Kidney (tissue), 13 donors: ENCODE measurements at regions not wholly inside any gene's neighbourhood (a gene's known extent, or its start where the extent isn't known, plus 50 kb on each side); places are given as distances from the start of the nearest gene placed in this dataset.

Experiments used
- DNase-seq, 5 donors: peaks; one replicate each; pipeline ENCODE4 v3.0.0-alpha.2; 2013 to 2020
- FAIRE-seq: peaks from 2 replicates; lab custom pipeline; 2012; peaks lifted over from hg19 to GRCh38; lab: Jason Lieb, UNC
- H3K27ac ChIP-seq, 2 donors: one replicate each; pipeline ENCODE4 v1.7.0; 2013; ENCODE audit warnings: low read depth in 2 of 2, low read length in 2 of 2, inconsistent platforms in 1 of 2
- H3K27me3 ChIP-seq: one replicate; pipeline ENCODE4 v1.7.1; 2013; ENCODE audit warnings: low read length, inconsistent platforms; ENCODE audit not compliant: control insufficient read depth, insufficient read depth
- H3K36me3 ChIP-seq, 3 donors: one replicate each; pipeline versions ENCODE4 v1.7.0 to v1.7.1; 2013; ENCODE audit warnings: low read length in 3 of 3, control low read depth in 1 of 3, inconsistent platforms in 1 of 3; ENCODE audit not compliant: insufficient read depth in 3 of 3, control insufficient read depth in 2 of 3
- H3K4me1 ChIP-seq, 3 donors: one replicate each; pipeline versions ENCODE4 v1.7.0 to v1.7.1; 2013; ENCODE audit warnings: low read length in 3 of 3, inconsistent platforms in 1 of 3, low read depth in 1 of 3; ENCODE audit not compliant: control insufficient read depth in 2 of 3, insufficient read depth in 2 of 3
- H3K4me3 ChIP-seq, 3 donors: one replicate each; pipeline versions ENCODE4 v1.7.0 to v1.8.1; 2013; ENCODE audit warnings: low read length in 3 of 3, control low read depth in 1 of 3, inconsistent platforms in 1 of 3
- H3K9ac ChIP-seq, 3 donors: one replicate each; pipeline versions ENCODE4 v1.7.0 to v1.7.1; 2013; ENCODE audit warnings: low read length in 3 of 3, control low read depth in 1 of 3, inconsistent platforms in 1 of 3
- H3K9me3 ChIP-seq, 3 donors: one replicate each; pipeline versions ENCODE4 v1.7.0 to v1.7.1; 2013; ENCODE audit warnings: low read length in 3 of 3, control low read depth in 1 of 3, inconsistent platforms in 1 of 3; ENCODE audit not compliant: control insufficient read depth in 2 of 3, insufficient read depth in 1 of 3
- CTCF ChIP-seq: IDR thresholded peaks from 3 replicates; pipeline ENCODE4 v1.5.1; 2012; ENCODE audit warnings: mild to moderate bottlenecking, moderate library complexity, borderline replicate concordance; ENCODE audit not compliant: insufficient read depth; ENCODE audit errors: extremely low read depth
- intact Hi-C: fragments of 100-400 bp; cut with DNase I; formaldehyde crosslinking; loops from one replicate; pipeline ENCODE4 v1.11.1; 2022
- donor health status: control.
- donor health status: control.
- donor health status: control.
- donor health status: control.
- donor health status: control.
- donor health status: DM: yes; HTN: yes; CAD: no.
- donor health status: Normal renal cell carcinoma (clear cell type).

- no peaks in the 10 kb centered on the region for H3K36me3 ChIP-seq
- no peak overlapping the region for H3K9ac ChIP-seq
- H3K27ac ChIP-seq: no peak overlapping the region
- no peaks in the 10 kb centered on the region for H3K4me1 ChIP-seq
- no peaks in the 10 kb centered on the region for H3K27me3 ChIP-seq
- no peak for DNase-seq
- no peak for FAIRE-seq
- TF ChIP-seq CTCF: no peak
- no peaks in the 10 kb centered on the region for H3K9me3 ChIP-seq
- no peak overlapping the region for H3K4me3 ChIP-seq
- intact Hi-C loops: no loop called here
Measured at GRCh38 chr16:80489173-80489572, 51.6 kb upstream of the DYNLRB2 start.

- no peaks in the 10 kb centered on the region for H3K27me3 ChIP-seq
- no peaks in the 10 kb centered on the region for H3K9me3 ChIP-seq
- intact Hi-C loops: no loop called here
Measured at GRCh38 chr16:80488167-80488566, 52.6 kb upstream of the DYNLRB2 start.

GRCh38 chr16:80480664-80481063 is 60.1 kb upstream of the DYNLRB2 start:
- H3K27ac ChIP-seq: no peak overlapping the region
- no peak for TF ChIP-seq CTCF
- no peak for FAIRE-seq

More at GRCh38 chr16:80488167-80488566, 52.6 kb upstream of the DYNLRB2 start:
- Histone ChIP-seq H3K9ac (no peak overlapping the region), H3K4me3 (no peak overlapping the region), H3K36me3 (no peaks in the 10 kb centered on the region), H3K27ac (no peak overlapping the region), H3K4me1 (no peaks in the 10 kb centered on the region)
- FAIRE-seq: no peak
- DNase-seq: no peak
- no peak for TF ChIP-seq CTCF

GRCh38 chr16:80477838-80478237 is 63.0 kb upstream of the DYNLRB2 start:
- Histone ChIP-seq H3K4me1 (no peaks in the 10 kb centered on the region), H3K27ac (no peak overlapping the region), H3K4me3 (no peak overlapping the region), H3K27me3 (no peaks in the 10 kb centered on the region), H3K9ac (no peak overlapping the region), H3K36me3 (no peaks in the 10 kb centered on the region), H3K9me3 (no peaks in the 10 kb centered on the region)
- FAIRE-seq: no peak
- no peak for DNase-seq
- intact Hi-C loops: no loop called here
- no peak for TF ChIP-seq CTCF

More at GRCh38 chr16:80480664-80481063, 60.1 kb upstream of the DYNLRB2 start:
- Histone ChIP-seq H3K9me3 (no peaks in the 10 kb centered on the region), H3K36me3 (no peaks in the 10 kb centered on the region), H3K4me1 (no peaks in the 10 kb centered on the region), H3K27me3 (no peaks in the 10 kb centered on the region), H3K9ac (no peak overlapping the region), H3K4me3 (no peak overlapping the region)
- no peak for DNase-seq
- intact Hi-C loops: no loop called here
